ENCODE measurements at regions not wholly inside any gene's neighbourhood (a gene's known extent, or its start where the extent isn't known, plus 50 kb on each side); places are given as distances from the start of the nearest gene placed in this dataset.

DNA sequence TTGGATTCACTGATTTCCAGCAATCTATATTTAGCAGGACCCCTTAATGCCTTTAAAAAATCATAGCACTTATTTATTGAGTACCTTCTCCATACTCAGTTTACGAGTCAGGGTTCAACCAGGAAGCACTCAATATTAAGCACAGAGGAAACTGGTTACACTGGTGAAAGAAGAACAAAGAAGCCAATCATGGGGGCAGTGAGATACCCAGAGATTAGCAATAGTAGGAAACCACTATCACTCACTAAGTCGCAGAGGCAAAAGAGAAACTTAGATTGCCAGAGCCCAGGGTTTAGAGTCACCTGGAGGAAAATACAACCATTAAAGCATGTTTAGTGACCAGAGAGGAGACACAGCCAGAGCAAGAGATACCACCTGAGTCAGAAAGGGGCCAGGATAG, 670.5 kb upstream of the USP24 start:
- no peak overlapping the region for H3K27ac ChIP-seq (replicated peaks)
- no peak for DNase-seq (ENCODE audit: low read depth in 1 of 2, low spot score in 1 of 2)
- H3K4me3 ChIP-seq (replicated peaks; ENCODE audit: insufficient read depth, low read length), result no peak overlapping the region
- H3K27me3 ChIP-seq (ENCODE audit: insufficient read depth, poor library complexity, severe bottlenecking), result no peaks in the 10 kb centered on the region
- TF ChIP-seq, protein P1, sequence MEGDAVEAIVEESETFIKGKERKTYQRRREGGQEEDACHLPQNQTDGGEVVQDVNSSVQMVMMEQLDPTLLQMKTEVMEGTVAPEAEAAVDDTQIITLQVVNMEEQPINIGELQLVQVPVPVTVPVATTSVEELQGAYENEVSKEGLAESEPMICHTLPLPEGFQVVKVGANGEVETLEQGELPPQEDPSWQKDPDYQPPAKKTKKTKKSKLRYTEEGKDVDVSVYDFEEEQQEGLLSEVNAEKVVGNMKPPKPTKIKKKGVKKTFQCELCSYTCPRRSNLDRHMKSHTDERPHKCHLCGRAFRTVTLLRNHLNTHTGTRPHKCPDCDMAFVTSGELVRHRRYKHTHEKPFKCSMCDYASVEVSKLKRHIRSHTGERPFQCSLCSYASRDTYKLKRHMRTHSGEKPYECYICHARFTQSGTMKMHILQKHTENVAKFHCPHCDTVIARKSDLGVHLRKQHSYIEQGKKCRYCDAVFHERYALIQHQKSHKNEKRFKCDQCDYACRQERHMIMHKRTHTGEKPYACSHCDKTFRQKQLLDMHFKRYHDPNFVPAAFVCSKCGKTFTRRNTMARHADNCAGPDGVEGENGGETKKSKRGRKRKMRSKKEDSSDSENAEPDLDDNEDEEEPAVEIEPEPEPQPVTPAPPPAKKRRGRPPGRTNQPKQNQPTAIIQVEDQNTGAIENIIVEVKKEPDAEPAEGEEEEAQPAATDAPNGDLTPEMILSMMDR (IDR thresholded peaks at IDR 0.05; ENCODE audit: insufficient read depth, low read length), result no peak

DNA sequence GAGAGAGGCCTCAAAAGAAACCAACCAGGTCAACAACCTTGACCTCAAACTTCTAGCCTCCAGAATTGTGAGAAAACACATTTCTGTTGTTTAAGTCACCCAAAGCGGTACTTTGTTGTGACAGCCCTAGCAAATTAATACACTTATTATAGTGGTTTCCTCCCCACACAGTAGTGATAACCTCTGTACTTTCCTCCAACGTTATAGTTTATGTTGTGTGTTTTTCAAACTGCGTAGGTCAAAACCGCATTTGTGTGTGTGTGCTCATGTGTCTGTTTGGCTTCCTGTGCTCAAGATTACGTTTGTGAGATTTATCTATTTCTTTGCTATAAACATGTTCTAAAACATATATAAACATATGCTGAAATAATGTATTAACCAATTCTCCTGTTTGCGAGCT, 667.8 kb upstream of the USP24 start:
- Histone ChIP-seq H3K27ac (replicated peaks) (no peak overlapping the region), H3K4me3 (replicated peaks; ENCODE audit: insufficient read depth, low read length) (no peak overlapping the region), H3K27me3 (ENCODE audit: insufficient read depth, poor library complexity, severe bottlenecking) (no peaks in the 10 kb centered on the region)
- DNase-seq (ENCODE audit: low read depth in 1 of 2, low spot score in 1 of 2), result no peak
- TF ChIP-seq, protein P2, sequence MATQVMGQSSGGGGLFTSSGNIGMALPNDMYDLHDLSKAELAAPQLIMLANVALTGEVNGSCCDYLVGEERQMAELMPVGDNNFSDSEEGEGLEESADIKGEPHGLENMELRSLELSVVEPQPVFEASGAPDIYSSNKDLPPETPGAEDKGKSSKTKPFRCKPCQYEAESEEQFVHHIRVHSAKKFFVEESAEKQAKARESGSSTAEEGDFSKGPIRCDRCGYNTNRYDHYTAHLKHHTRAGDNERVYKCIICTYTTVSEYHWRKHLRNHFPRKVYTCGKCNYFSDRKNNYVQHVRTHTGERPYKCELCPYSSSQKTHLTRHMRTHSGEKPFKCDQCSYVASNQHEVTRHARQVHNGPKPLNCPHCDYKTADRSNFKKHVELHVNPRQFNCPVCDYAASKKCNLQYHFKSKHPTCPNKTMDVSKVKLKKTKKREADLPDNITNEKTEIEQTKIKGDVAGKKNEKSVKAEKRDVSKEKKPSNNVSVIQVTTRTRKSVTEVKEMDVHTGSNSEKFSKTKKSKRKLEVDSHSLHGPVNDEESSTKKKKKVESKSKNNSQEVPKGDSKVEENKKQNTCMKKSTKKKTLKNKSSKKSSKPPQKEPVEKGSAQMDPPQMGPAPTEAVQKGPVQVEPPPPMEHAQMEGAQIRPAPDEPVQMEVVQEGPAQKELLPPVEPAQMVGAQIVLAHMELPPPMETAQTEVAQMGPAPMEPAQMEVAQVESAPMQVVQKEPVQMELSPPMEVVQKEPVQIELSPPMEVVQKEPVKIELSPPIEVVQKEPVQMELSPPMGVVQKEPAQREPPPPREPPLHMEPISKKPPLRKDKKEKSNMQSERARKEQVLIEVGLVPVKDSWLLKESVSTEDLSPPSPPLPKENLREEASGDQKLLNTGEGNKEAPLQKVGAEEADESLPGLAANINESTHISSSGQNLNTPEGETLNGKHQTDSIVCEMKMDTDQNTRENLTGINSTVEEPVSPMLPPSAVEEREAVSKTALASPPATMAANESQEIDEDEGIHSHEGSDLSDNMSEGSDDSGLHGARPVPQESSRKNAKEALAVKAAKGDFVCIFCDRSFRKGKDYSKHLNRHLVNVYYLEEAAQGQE (IDR thresholded peaks at IDR 0.05; ENCODE audit: insufficient replicate concordance, low read depth), result no peak
- TF ChIP-seq, protein P1 (IDR thresholded peaks at IDR 0.05; ENCODE audit: insufficient read depth, low read length), result no peak
- TF ChIP-seq POLR2AphosphoS5 (IDR thresholded peaks at IDR 0.05; ENCODE audit: low read depth) (no peak), GABPA (IDR thresholded peaks at IDR 0.05; ENCODE audit: low read depth) (no peak), SPI1 (IDR thresholded peaks at IDR 0.05; ENCODE audit: borderline replicate concordance, low read depth) (no peak)

DNA sequence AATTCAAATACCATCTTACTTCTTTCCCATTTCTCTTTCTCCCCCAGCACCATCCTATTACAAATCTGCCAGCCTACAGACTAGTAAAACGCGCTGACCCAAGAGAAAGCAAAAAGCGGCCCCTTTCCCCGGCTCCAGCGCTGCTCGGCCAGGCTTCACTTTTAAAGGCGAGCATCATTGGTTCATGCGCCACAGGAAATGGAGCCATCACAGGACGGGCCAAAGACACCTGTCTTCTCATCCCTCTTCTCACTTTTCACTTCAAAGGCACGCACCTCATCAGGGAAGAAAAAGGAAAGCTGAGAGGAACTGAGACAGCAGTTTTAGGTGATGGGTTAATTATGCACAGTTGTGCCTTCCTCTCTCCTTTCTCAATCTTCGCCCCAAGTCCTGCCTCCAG, 664.2 kb upstream of the USP24 start:
- no peak overlapping the region for H3K4me3 ChIP-seq (replicated peaks; ENCODE audit: insufficient read depth, low read length)
- TF ChIP-seq, protein P1 (IDR thresholded peaks at IDR 0.05; ENCODE audit: insufficient read depth, low read length), result no peak
- TF ChIP-seq SPI1 (IDR thresholded peaks at IDR 0.05; ENCODE audit: borderline replicate concordance, low read depth) (no peak), POLR2AphosphoS5 (IDR thresholded peaks at IDR 0.05; ENCODE audit: low read depth) (no peak), GABPA (IDR thresholded peaks at IDR 0.05; ENCODE audit: low read depth) (no peak)
- TF ChIP-seq, protein P2 (IDR thresholded peaks at IDR 0.05; ENCODE audit: insufficient replicate concordance, low read depth), result no peak
- no peaks in the 10 kb centered on the region for H3K27me3 ChIP-seq (ENCODE audit: insufficient read depth, poor library complexity, severe bottlenecking)
- H3K27ac ChIP-seq (replicated peaks), result no peak overlapping the region
- no peak for DNase-seq (ENCODE audit: low read depth in 1 of 2, low spot score in 1 of 2)

DNA sequence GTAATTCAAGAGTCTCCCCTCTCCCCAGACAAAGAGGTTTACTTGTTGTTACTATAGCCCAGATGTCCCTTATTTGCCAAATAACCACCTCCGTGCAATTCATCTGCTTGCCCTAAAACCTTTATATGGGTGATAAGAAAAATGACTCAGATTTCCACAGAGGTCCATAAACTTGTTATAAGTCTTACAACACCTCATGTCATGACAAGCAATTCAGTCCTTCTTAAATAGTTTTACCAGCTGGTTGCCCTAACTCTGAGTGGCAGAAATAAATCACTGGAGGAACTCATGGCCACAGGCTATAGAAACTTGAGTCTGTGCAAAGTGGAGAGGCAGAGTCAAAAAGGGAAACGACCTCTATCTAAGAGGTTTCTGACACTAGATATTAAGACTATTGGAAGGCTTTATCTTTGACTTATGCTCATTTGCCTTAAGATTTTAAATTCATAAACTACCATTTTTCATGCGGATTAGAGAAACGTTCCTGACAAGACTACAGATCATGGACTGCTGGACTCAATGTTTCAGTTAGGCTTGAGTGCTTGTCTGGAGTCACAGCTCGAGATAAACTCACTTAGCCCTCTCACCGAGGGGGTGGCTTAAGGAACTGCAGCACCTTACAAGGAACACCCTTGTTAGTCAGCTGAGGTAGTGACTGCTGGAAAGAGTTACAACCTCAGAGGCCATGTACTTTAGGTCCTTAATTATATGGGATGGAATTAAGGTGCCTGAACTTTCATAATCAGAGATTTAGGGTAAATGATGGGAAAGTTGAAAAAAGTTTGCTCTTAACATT, 662.5 kb upstream of the USP24 start:
- H3K27ac ChIP-seq (replicated peaks), result no peak overlapping the region
- DNase-seq (ENCODE audit: low read depth in 1 of 2, low spot score in 1 of 2), result no peak
- TF ChIP-seq GABPA (IDR thresholded peaks at IDR 0.05; ENCODE audit: low read depth) (no peak), POLR2AphosphoS5 (IDR thresholded peaks at IDR 0.05; ENCODE audit: low read depth) (no peak), SPI1 (IDR thresholded peaks at IDR 0.05; ENCODE audit: borderline replicate concordance, low read depth) (no peak)
- TF ChIP-seq, protein P1 (IDR thresholded peaks at IDR 0.05; ENCODE audit: insufficient read depth, low read length), result no peak
- TF ChIP-seq, protein P2 (IDR thresholded peaks at IDR 0.05; ENCODE audit: insufficient replicate concordance, low read depth), result no peak
- no peaks in the 10 kb centered on the region for H3K27me3 ChIP-seq (ENCODE audit: insufficient read depth, poor library complexity, severe bottlenecking)
- H3K4me3 ChIP-seq (replicated peaks; ENCODE audit: insufficient read depth, low read length), result no peak overlapping the region
